HAP-1 (cell line): ENCODE measurements at regions not wholly inside any gene's neighbourhood (a gene's known extent, or its start where the extent isn't known, plus 50 kb on each side); places are given as distances from the start of the nearest gene placed in this dataset.

Experiments used
- DNase-seq, 2 experiments: peaks; one replicate each; pipeline ENCODE4 v3.0.0-alpha.2; 2016 to 2020; ENCODE audit warnings: low spot score in 2 of 2
- H3K27me3 ChIP-seq: fragments of 250-450 bp; sonication (Bioruptor Pico); 2 replicates; pipeline ENCODE4 v1.5.1; 2020; ENCODE audit warnings: low read depth, mild to moderate bottlenecking, moderate library complexity
- H3K36me3 ChIP-seq: fragments of 250-450 bp; sonication (Bioruptor Pico); replicated peaks from 2 replicates; pipeline ENCODE4 v1.5.1; 2020; ENCODE audit warnings: mild to moderate bottlenecking
- H3K4me1 ChIP-seq: fragments of 250-450 bp; sonication (Bioruptor Pico); 2 replicates; pipeline ENCODE4 v1.5.1; 2020; ENCODE audit warnings: mild to moderate bottlenecking
- H3K4me3 ChIP-seq: fragments of 250-450 bp; sonication (Bioruptor Pico); 2 replicates; pipeline ENCODE4 v1.5.1; 2020; ENCODE audit warnings: mild to moderate bottlenecking, moderate library complexity
- H3K9me3 ChIP-seq: fragments of 250-450 bp; sonication (Bioruptor Pico); 2 replicates; pipeline ENCODE4 v1.5.1; 2020; ENCODE audit warnings: mild to moderate bottlenecking, moderate library complexity
- in situ Hi-C: fragments of 300-500 bp; cut with MboI; formaldehyde crosslinking; loops from 3 replicates; pipeline ENCODE4 v1.14.3; 2020; ENCODE audit warnings: low sequenced_read_pairs, inconsistent platforms, mixed read lengths

GRCh38 chr5:106873568-106873967 is 797.2 kb downstream of the EFNA5 start:
- Histone ChIP-seq H3K36me3 (no peaks in the 10 kb centered on the region), H3K27me3 (no peaks in the 10 kb centered on the region), H3K4me1 (no peaks in the 10 kb centered on the region), H3K4me3 (no peak overlapping the region), H3K9me3 (peaks cover 13% of the 10 kb centered on the region)
- in situ Hi-C loops = no loop called here
- DNase-seq = no peak

DNA sequence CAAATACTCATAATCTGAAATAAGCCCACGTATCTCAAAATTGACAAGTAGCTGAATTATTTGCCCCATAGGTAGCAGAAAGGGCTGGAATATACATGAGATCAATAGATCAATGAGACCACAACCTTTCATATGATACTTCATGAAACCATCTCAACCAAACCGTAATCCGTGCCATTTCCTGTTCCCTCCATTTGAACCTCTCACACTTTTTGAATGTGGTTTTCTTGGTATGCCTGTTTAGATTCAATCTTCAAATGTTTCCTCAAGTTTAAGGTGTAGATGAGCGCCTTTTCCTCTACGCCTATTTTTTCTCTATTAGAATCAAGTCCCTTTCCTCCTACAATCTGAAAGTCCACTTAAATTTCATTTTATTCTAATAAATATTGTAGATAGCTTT is 805.5 kb downstream of the EFNA5 start:
- in situ Hi-C loops = no loop called here
- H3K4me3 ChIP-seq = no peak overlapping the region
- no peaks in the 10 kb centered on the region for H3K4me1 ChIP-seq
- no peaks in the 10 kb centered on the region for H3K9me3 ChIP-seq
- no peaks in the 10 kb centered on the region for H3K27me3 ChIP-seq
- no peaks in the 10 kb centered on the region for H3K36me3 ChIP-seq
- no peak for DNase-seq

DNA sequence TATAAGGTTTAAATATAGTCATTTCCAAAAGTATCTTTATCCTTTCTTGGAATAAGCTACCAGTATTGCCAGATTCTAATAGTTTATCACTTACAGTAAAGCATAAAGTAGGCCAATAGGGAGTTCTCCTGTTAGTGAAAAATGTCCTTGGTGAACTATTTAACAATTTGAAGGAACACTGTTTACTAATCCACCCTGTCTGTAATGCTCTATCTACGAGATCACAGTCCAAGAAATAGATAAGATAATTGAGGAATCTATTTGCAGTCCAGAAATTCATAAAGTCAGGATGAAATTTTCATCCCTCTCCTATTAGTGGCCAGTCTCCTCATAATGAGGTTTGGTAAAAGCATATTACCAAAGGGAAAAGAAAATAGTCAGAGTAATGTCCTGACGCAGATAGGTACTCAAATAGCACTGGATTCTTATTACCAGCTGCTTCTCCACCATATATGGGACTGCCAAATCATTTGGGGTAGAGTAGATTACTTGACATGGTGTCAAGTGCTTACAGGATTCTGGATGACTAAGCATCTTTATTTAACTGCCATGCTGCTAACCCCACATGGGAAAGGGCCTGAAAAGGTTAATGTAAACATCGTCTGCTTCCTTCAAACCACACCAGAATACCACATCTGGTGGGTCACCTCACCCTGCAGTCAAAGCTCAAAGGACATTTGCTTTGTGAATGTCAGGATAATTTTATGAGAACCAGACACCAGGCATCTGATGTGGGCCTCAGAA is 808.1 kb downstream of the EFNA5 start:
- Histone ChIP-seq H3K27me3 (no peaks in the 10 kb centered on the region), H3K9me3 (no peaks in the 10 kb centered on the region), H3K4me1 (no peaks in the 10 kb centered on the region), H3K36me3 (no peaks in the 10 kb centered on the region), H3K4me3 (no peak overlapping the region)
- in situ Hi-C loops = no loop called here
- no peak for DNase-seq

DNA sequence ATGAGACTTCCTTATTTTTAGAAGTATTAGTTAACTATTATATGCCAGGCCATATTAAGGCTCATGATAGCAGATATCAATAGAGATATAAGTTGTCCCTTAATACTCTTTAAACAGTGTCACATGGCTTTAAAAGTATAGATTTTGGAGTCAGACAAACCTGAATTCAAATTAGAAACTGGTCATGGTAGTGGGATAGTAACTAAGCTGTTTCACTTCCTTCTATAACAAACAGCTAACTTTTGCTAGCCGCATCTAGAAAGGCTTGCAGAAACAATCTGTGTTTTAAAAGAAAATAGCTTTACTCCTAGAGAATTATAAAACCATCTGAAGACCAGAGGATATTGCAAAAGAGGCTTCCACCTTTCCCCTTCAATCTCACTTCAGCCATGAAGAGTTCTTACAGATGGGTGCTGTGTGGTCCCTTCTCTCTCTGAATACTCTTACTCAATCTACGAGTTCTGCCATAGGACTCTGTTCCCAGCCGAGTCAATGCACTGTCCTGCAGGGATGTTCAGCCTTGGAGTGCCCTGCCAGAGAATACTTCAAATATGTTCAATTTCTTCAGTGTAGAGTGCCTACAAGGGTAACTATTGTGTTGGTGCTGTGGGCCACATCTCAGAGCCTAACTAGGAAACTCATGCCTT is 810.2 kb downstream of the EFNA5 start:
- H3K4me3 ChIP-seq = no peak overlapping the region
- H3K27me3 ChIP-seq = no peaks in the 10 kb centered on the region
- DNase-seq = no peak
- H3K36me3 ChIP-seq = no peaks in the 10 kb centered on the region
- in situ Hi-C loops = no loop called here
- no peaks in the 10 kb centered on the region for H3K9me3 ChIP-seq
- H3K4me1 ChIP-seq = no peaks in the 10 kb centered on the region

- H3K27me3 ChIP-seq = no peaks in the 10 kb centered on the region
- no peak overlapping the region for H3K4me3 ChIP-seq
- in situ Hi-C loops = no loop called here
- DNase-seq = no peak
- no peaks in the 10 kb centered on the region for H3K36me3 ChIP-seq
- H3K4me1 ChIP-seq = no peaks in the 10 kb centered on the region
- H3K9me3 ChIP-seq = no peaks in the 10 kb centered on the region
These were observed 812.1 kb downstream of the EFNA5 start for GRCh38 chr5:106858616-106859015.

- Histone ChIP-seq H3K27me3 (no peaks in the 10 kb centered on the region), H3K9me3 (no peaks in the 10 kb centered on the region), H3K4me3 (no peak overlapping the region), H3K36me3 (no peaks in the 10 kb centered on the region), H3K4me1 (no peaks in the 10 kb centered on the region)
- DNase-seq = no peak
- in situ Hi-C loops = no loop called here
These were observed 815.8 kb downstream of the EFNA5 start for GRCh38 chr5:106854922-106855321.

DNA sequence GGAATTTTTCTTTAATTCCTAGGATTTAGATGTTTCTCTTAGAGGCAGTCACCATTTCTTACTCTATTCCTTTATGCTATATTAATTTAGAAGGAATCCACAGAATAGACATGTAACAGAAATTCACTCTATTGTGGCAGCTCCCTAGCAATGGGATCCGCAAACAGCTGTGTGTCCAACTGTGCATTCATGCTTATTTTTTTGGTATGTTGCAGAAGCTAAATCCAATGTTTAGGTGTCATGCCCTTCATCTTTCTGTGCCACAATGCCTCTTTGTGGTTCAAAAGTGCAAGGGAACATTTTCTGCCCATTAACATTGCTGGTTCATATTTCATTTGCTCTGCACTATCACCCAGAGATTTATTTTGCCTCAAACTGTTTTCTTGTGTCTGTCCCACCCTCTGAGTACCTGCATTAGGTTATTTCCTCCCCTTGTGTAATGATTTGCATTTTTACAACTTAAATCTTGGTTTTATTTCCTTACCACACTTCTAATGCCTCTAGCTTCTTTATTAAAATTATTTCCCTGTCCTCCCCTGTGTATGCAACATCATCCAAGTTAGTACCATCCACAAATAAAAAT is 816.5 kb downstream of the EFNA5 start:
- no peaks in the 10 kb centered on the region for H3K27me3 ChIP-seq
- in situ Hi-C loops = no loop called here
- H3K4me1 ChIP-seq = no peaks in the 10 kb centered on the region
- no peak overlapping the region for H3K4me3 ChIP-seq
- H3K9me3 ChIP-seq = no peaks in the 10 kb centered on the region
- H3K36me3 ChIP-seq = no peaks in the 10 kb centered on the region
- DNase-seq = no peak

DNA sequence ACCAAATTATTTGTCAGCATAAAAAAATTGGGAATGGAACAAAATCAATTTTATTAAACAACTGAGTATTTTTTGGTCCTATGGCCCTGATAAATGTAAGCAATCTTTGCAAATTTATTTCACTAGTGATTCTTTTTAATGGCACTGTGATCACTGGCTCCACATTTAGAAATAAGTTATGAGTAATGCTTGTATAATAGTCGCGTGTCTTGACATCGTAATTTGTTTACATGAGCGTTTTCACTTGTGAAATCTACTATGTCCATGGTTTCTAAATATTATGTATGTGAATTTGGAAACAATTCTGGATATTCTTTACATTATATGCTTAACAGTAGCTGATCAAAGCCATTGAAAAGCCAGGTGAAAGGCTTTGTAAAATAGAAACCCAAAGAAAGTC is 817.5 kb downstream of the EFNA5 start:
- Histone ChIP-seq H3K4me3 (no peak overlapping the region), H3K36me3 (no peaks in the 10 kb centered on the region), H3K9me3 (no peaks in the 10 kb centered on the region), H3K27me3 (no peaks in the 10 kb centered on the region), H3K4me1 (no peaks in the 10 kb centered on the region)
- in situ Hi-C loops = no loop called here
- DNase-seq = no peak

DNA sequence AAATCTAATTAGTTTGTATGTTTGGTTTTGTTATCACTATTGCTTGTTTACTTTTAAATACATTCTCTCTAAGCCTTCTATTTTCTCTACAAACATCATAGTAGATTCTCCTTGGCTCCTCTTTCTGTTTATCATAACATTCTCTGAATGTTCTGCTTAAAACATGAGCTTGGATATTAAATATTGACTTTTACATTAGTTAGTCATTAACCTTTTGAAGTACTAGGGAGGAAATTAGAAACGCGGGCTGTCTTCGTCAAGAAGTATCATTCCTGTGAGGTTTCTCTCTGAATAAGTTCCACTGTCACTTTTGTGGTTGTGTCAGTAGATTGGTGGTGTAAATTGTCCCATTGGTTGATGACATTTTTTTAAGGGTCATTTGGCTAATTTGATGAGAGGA is 821.5 kb downstream of the EFNA5 start:
- Histone ChIP-seq H3K4me1 (no peaks in the 10 kb centered on the region), H3K36me3 (no peaks in the 10 kb centered on the region), H3K27me3 (no peaks in the 10 kb centered on the region), H3K9me3 (no peaks in the 10 kb centered on the region), H3K4me3 (no peak overlapping the region)
- in situ Hi-C loops = no loop called here
- no peak for DNase-seq

DNA sequence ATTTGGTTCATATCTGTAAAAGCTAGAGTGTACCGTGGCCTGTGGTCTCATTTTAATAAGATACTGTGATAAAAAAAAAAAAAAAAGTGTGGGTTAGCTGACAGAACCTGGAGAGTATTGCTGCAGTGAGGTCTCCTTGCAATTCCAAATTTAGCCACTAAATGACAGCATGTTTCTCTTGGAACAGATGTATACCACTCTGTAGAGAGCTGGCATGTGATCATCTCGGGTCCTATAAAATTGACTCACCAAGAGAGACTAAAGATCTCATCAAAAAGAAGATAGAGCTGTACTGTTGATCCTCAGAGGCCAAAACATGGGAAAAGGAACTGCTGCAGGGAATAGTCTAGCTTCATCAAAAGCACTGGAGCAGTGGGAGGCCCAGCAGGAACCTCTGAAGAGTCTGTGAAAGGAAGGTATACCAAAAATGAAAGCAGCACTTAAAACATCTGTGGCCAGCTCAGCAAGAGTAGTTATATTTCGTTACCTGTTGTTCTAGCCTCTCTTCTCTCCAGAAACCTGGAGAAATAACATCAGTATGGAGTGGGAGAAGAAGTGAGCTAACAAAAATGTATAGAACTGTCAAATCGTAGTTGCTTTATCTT is 826.8 kb downstream of the EFNA5 start:
- no peaks in the 10 kb centered on the region for H3K36me3 ChIP-seq
- no peaks in the 10 kb centered on the region; the same call in 1 of the 2 replicates for H3K4me1 ChIP-seq
- no peaks in the 10 kb centered on the region; the same call in 1 of the 2 replicates for H3K9me3 ChIP-seq
- no peak overlapping the region for H3K4me3 ChIP-seq
- peak in 1 of 2 experiments; percentile 41 for DNase-seq
- H3K27me3 ChIP-seq = no peaks in the 10 kb centered on the region
- in situ Hi-C loops = no loop called here

DNA sequence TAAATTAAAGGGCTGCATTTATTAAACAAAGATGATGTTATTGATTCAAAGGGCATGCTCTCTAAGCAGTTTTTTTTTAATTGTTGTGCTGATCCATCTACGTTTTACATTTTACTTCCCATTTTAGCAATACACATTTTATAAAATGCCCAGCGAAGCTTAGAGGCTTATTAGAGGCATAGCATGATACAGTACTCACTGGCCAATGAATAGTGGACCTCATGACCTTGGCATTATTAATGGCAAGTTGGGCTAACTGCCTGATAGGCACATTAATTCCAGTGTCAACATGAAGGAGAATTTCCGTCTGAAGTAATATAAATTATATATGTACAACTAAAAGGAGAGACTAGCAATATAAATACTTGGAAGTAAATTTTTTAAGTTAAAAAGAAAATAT is 837.2 kb downstream of the EFNA5 start:
- H3K9me3 ChIP-seq = no peaks in the 10 kb centered on the region
- DNase-seq = no peak
- H3K4me1 ChIP-seq = no peaks in the 10 kb centered on the region
- no peak overlapping the region for H3K4me3 ChIP-seq
- no peaks in the 10 kb centered on the region for H3K36me3 ChIP-seq
- in situ Hi-C loops = no loop called here
- no peaks in the 10 kb centered on the region for H3K27me3 ChIP-seq

GRCh38 chr5:106827061-106827460 is 843.7 kb downstream of the EFNA5 start:
- Histone ChIP-seq H3K4me3 (no peak overlapping the region), H3K9me3 (no peaks in the 10 kb centered on the region), H3K4me1 (peaks cover 15% of the 10 kb centered on the region), H3K27me3 (no peaks in the 10 kb centered on the region), H3K36me3 (no peaks in the 10 kb centered on the region)
- in situ Hi-C loops = no loop called here
- DNase-seq = no peak

GRCh38 chr5:106825374-106825773 is 845.4 kb downstream of the EFNA5 start:
- DNase-seq = no peak
- Histone ChIP-seq H3K4me1 (peaks cover 19% of the 10 kb centered on the region), H3K27me3 (no peaks in the 10 kb centered on the region), H3K9me3 (no peaks in the 10 kb centered on the region), H3K36me3 (no peaks in the 10 kb centered on the region), H3K4me3 (no peak overlapping the region)
- in situ Hi-C loops = no loop called here

DNA sequence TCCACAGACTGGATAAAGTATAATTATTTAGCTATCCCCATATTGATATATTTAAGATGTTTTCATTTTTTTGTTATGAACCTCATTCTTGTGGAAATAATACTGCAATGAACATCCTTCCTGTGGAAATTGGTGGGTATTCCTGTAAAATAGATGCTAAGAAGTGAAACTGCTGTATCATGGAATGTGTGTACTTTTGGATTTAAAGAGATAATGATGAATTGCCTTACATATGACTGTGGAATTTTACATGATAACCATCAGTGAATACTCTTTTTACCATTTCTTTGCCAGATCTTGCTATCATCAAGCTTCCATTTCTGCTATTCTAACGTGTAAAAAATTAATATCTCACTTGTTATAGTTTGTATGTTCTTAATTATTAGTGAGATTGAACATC is 847.9 kb downstream of the EFNA5 start:
- in situ Hi-C loops = no loop called here
- no peak for DNase-seq
- peaks cover 19% of the 10 kb centered on the region for H3K4me1 ChIP-seq

More for the DNA sequence above, 847.9 kb downstream of the EFNA5 start:
- H3K27me3 ChIP-seq = no peaks in the 10 kb centered on the region
- no peaks in the 10 kb centered on the region; the same call in 1 of the 2 replicates for H3K36me3 ChIP-seq
- H3K4me3 ChIP-seq = no peak overlapping the region
- H3K9me3 ChIP-seq = no peaks in the 10 kb centered on the region
